CD14-positive monocyte (primary cell): ENCODE measurements at regions not wholly inside any gene's neighbourhood (a gene's known extent, or its start where the extent isn't known, plus 50 kb on each side); places are given as distances from the start of the nearest gene placed in this dataset.
"Not testable (repeated sequence)": the region's sequence is repeated elsewhere in the genome, so short reads cannot be mapped to it uniquely, and the experiment has no call there.

Experiments
- DNase-seq, 3 donors: peaks; one replicate each; pipeline ENCODE4 v3.0.0-alpha.2; 2011 to 2022
- H2AFZ ChIP-seq: 2 replicates; pipeline ENCODE4 v1.6.0; 2012; ENCODE audit warnings: mild to moderate bottlenecking, low read depth, low read length, inconsistent platforms; ENCODE audit not compliant: insufficient read depth, poor library complexity, severe bottlenecking
- H3K27ac ChIP-seq, 2 donors: 1 replicate in 1 of 2; 2 replicates in 1 of 2; pipeline ENCODE4 v1.5.1; 2012 to 2013; ENCODE audit warnings: low read length in 2 of 2, control low read depth in 1 of 2, inconsistent platforms in 1 of 2, low read depth in 1 of 2, mild to moderate bottlenecking in 1 of 2
- H3K27me3 ChIP-seq, 2 donors: one replicate each; pipeline versions ENCODE4 v1.6.0 to v1.6.1; 2011 to 2013; ENCODE audit warnings: low read length in 2 of 2; ENCODE audit not compliant: control insufficient read depth in 2 of 2, insufficient read depth in 2 of 2
- H3K36me3 ChIP-seq, 2 donors: replicated peaks in 1 of 2; 1 replicate in 1 of 2; 2 replicates in 1 of 2; pipeline versions ENCODE4 v1.5.1 to v1.6.1; 2012 to 2013; ENCODE audit warnings: low read length in 2 of 2, control low read depth in 1 of 2, inconsistent platforms in 1 of 2, mild to moderate bottlenecking in 1 of 2; ENCODE audit not compliant: insufficient read depth in 2 of 2, control insufficient read depth in 1 of 2
- H3K4me1 ChIP-seq, 2 donors: 1 replicate in 1 of 2; 2 replicates in 1 of 2; pipeline versions ENCODE4 v1.5.1 to v1.6.1; 2012 to 2013; ENCODE audit warnings: low read length in 2 of 2, control low read depth in 1 of 2, inconsistent platforms in 1 of 2, mild to moderate bottlenecking in 1 of 2, moderate library complexity in 1 of 2; ENCODE audit not compliant: insufficient read depth in 2 of 2, control insufficient read depth in 1 of 2
- H3K4me2 ChIP-seq: replicated peaks from 2 replicates; pipeline ENCODE3; 2012; ENCODE audit warnings: low read length, moderate library complexity, mild to moderate bottlenecking; ENCODE audit not compliant: poor library complexity, severe bottlenecking; ENCODE audit errors: extremely low read depth
- H3K4me3 ChIP-seq, 3 experiments: fragments of 200-600 bp in 1 of 3; sonication (generic) in 1 of 3; replicated peaks in 1 of 3; 1 replicate in 2 of 3; 2 replicates in 1 of 3; pipeline ENCODE4 v1.5.1; 2011 to 2013; ENCODE audit warnings: low read length in 3 of 3, mild to moderate bottlenecking in 3 of 3, control low read depth in 2 of 3, low read depth in 2 of 3, inconsistent platforms in 1 of 3, moderate library complexity in 1 of 3
- H3K79me2 ChIP-seq: 2 replicates; pipeline ENCODE4 v1.6.0; 2012; ENCODE audit warnings: mild to moderate bottlenecking, control low read depth, inconsistent platforms, low read length, moderate library complexity; ENCODE audit not compliant: insufficient read depth
- H3K9ac ChIP-seq: 2 replicates; pipeline ENCODE4 v1.6.0; 2017; ENCODE audit warnings: low read length, mild to moderate bottlenecking; ENCODE audit not compliant: insufficient read depth, poor library complexity, severe bottlenecking
- H3K9me3 ChIP-seq, 2 donors: replicated peaks in 1 of 2; 1 replicate in 1 of 2; 2 replicates in 1 of 2; pipeline versions ENCODE4 v1.5.1 to v1.6.1; 2012 to 2013; ENCODE audit warnings: low read length in 2 of 2, control low read depth in 1 of 2; ENCODE audit not compliant: control insufficient read depth in 1 of 2, insufficient read depth in 1 of 2
- H4K20me1 ChIP-seq: 2 replicates; pipeline ENCODE4 v1.6.0; 2012; ENCODE audit warnings: mild to moderate bottlenecking, low read length, control low read depth, moderate library complexity; ENCODE audit not compliant: insufficient read depth
- H3K27ac Mint-ChIP-seq, 7 donors: one replicate each; pipeline ENCODE4 v1.8.0; 2020; ENCODE audit warnings: mild to moderate bottlenecking in 7 of 7, mixed read lengths in 7 of 7, moderate library complexity in 6 of 7, inconsistent platforms in 2 of 7
- H3K27me3 Mint-ChIP-seq, 3 donors: one replicate each; pipeline ENCODE4 v1.8.0; 2021 to 2022; ENCODE audit warnings: low read depth in 3 of 3, mild to moderate bottlenecking in 3 of 3, mixed read lengths in 3 of 3, moderate library complexity in 3 of 3, inconsistent platforms in 1 of 3
- H3K36me3 Mint-ChIP-seq, 2 donors: one replicate each; pipeline ENCODE4 v1.8.0; 2020; ENCODE audit warnings: mixed read lengths in 2 of 2, inconsistent platforms in 1 of 2, mild to moderate bottlenecking in 1 of 2
- H3K4me1 Mint-ChIP-seq: one replicate; pipeline ENCODE4 v1.8.0; 2020; ENCODE audit warnings: mild to moderate bottlenecking, mixed read lengths
- H3K4me3 Mint-ChIP-seq, 2 donors: one replicate each; pipeline ENCODE4 v1.8.0; 2020; ENCODE audit warnings: mild to moderate bottlenecking in 2 of 2, mixed read lengths in 2 of 2, moderate library complexity in 1 of 2
- H3K9me3 Mint-ChIP-seq, 7 donors: one replicate each; pipeline ENCODE4 v1.8.0; 2020 to 2022; ENCODE audit warnings: mixed read lengths in 7 of 7, mild to moderate bottlenecking in 6 of 7, moderate library complexity in 6 of 7, inconsistent platforms in 2 of 7
- WGBS: methylation state at CpG from one replicate; pipeline ENCODE4 v1.1.5; 2013; ENCODE audit warnings: missing lambda C conversion rate; ENCODE audit not compliant: insufficient coverage; 5-methylcytosine and 5-hydroxymethylcytosine counted together
- intact Hi-C, 2 donors: fragments of 100-400 bp; cut with micrococcal nuclease; formaldehyde crosslinking; loops; one replicate each; pipeline versions ENCODE4 v1.15.0 to v1.15.1; 2023
- TF ChIP-seq, protein P1 (sequence below): fragments of 200-600 bp; IDR thresholded peaks from one replicate; pipeline ENCODE4 v1.8.0; 2022; ENCODE audit warnings: antibody characterized with exemption, mild to moderate bottlenecking

DNA sequence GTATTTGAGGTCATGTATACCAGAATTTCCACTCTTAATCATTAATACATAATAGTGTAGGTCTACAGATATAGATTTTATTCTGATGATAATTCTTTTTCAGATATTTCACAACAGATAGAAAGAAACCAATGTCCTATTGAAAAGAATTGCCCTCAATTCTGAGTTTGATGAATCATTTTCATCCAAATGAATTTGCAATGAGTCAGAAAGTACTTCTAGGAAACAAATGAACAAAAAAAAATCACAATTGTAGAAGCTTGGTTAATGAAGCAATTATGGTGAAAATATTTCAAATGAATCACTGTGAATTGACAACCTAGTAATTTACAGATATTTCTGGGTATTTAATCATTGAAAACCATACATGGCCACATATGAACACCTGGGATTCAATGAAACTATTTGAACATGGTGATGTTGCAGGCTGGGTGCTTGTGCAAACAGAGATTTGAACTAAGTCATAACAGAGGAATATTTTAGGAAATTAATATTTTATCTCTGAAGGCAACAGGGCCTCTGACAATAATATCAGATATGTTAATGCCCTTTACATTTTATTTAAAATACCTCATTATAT is 360.9 kb downstream of the SLITRK5 start:
- H2AFZ ChIP-seq: no peak overlapping the region
- no peak overlapping the region for H3K9ac ChIP-seq
- H3K27me3 Mint-ChIP-seq: no peaks in the 10 kb centered on the region
- no peaks in the 10 kb centered on the region for H3K36me3 ChIP-seq
- H3K27me3 ChIP-seq: no peaks in the 10 kb centered on the region
- TF ChIP-seq, protein P1, sequence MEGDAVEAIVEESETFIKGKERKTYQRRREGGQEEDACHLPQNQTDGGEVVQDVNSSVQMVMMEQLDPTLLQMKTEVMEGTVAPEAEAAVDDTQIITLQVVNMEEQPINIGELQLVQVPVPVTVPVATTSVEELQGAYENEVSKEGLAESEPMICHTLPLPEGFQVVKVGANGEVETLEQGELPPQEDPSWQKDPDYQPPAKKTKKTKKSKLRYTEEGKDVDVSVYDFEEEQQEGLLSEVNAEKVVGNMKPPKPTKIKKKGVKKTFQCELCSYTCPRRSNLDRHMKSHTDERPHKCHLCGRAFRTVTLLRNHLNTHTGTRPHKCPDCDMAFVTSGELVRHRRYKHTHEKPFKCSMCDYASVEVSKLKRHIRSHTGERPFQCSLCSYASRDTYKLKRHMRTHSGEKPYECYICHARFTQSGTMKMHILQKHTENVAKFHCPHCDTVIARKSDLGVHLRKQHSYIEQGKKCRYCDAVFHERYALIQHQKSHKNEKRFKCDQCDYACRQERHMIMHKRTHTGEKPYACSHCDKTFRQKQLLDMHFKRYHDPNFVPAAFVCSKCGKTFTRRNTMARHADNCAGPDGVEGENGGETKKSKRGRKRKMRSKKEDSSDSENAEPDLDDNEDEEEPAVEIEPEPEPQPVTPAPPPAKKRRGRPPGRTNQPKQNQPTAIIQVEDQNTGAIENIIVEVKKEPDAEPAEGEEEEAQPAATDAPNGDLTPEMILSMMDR: no peak
- H3K4me1 Mint-ChIP-seq: no peaks in the 10 kb centered on the region
- H3K4me3 ChIP-seq: no peak overlapping the region
- H3K27ac ChIP-seq: no peak overlapping the region
- intact Hi-C loops: no loop called here
- no peak overlapping the region for H3K4me3 Mint-ChIP-seq
- no peaks in the 10 kb centered on the region for H4K20me1 ChIP-seq
- no peaks in the 10 kb centered on the region for H3K9me3 ChIP-seq
- DNase-seq: no peak
- no peaks in the 10 kb centered on the region for H3K36me3 Mint-ChIP-seq
- no peaks in the 10 kb centered on the region for H3K79me2 ChIP-seq
- H3K9me3 Mint-ChIP-seq: peaks cover 0 to 5% (median 1%) of the 10 kb centered on the region in 7 donors
- no peak overlapping the region for H3K27ac Mint-ChIP-seq
- no peaks in the 10 kb centered on the region for H3K4me1 ChIP-seq
- no peak overlapping the region for H3K4me2 ChIP-seq

DNA sequence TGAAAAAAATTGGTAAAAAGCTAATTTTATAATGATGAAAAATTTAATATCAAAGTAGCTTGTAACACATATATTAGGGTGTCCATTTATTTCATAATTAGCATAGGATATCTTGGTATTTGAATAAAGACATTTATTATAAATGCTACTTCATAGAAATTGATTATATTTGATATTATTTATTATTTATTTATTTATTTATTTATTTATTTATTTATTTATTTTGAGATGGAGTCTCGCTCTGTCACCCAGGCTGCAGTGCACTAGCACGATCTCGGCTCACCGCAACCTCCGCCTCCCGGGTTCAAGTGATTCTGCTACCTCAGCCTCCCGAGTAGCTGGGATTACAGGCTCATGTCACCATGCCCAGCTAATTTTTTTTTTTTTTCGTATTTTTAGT is 365.0 kb downstream of the SLITRK5 start:
- H3K27ac Mint-ChIP-seq, H3K4me1 ChIP-seq, DNase-seq, H3K27me3 Mint-ChIP-seq, H3K9me3 ChIP-seq, H3K27me3 ChIP-seq, intact Hi-C loops, H3K79me2 ChIP-seq, H3K4me1 Mint-ChIP-seq, H3K4me3 Mint-ChIP-seq, H3K9ac ChIP-seq, H2AFZ ChIP-seq, H3K9me3 Mint-ChIP-seq, H3K4me3 ChIP-seq, H4K20me1 ChIP-seq, H3K4me2 ChIP-seq, H3K36me3 Mint-ChIP-seq, H3K36me3 ChIP-seq, H3K27ac ChIP-seq: not testable (repeated sequence)
- WGBS: no CpG with 5 or more reads among the region's 8 CpGs
